Body of pancreas (tissue), 4 donors: ENCODE measurements at regions not wholly inside any gene's neighbourhood (a gene's known extent, or its start where the extent isn't known, plus 50 kb on each side); places are given as distances from the start of the nearest gene placed in this dataset.

Experiments
- CTCF ChIP-seq, 7 experiments: fragments of 450-650 bp in 4 of 7; fragments of 200-600 bp in 3 of 7; sonication (generic) in 3 of 7; IDR thresholded peaks; one replicate each; pipeline ENCODE4 v1.5.1; 2016 to 2019; ENCODE audit warnings: antibody characterized with exemption in 7 of 7
- POLR2A ChIP-seq, 3 donors: fragments of 450-650 bp; IDR thresholded peaks; one replicate each; pipeline ENCODE4 v1.6.1; 2016; ENCODE audit warnings: antibody characterized with exemption in 3 of 3, mild to moderate bottlenecking in 2 of 3

GRCh38 chr12:97666263-97666662, 203.7 kb downstream of the RMST start:
- TF ChIP-seq CTCF (IDR thresholded peaks at IDR 0.05) (no peak), POLR2A (IDR thresholded peaks at IDR 0.05) (no peak)
